Endothelial cell of umbilical vein (primary cell): ENCODE measurements at regions not wholly inside any gene's neighbourhood (a gene's known extent, or its start where the extent isn't known, plus 50 kb on each side); places are given as distances from the start of the nearest gene placed in this dataset.
A peak's percentile ranks its signal among the peaks of the same experiment; 100 is the strongest.

Experiments used
- BruUV-seq: library from RNA; stranded (reverse); fragments of 400-500 nt; replicated peaks from 2 replicates; lab custom pipeline; 2021; lab: Mats Ljungman, UMichigan
- CTCF ChIA-PET: fragments of 300-600, 350-600 bp; sonication (Branson Sonifier 250); formaldehyde crosslinking; loops from one replicate; lab custom pipeline; 2021; ENCODE audit warnings: antibody characterized with exemption, inconsistent platforms; lab: Charles Lee
- POLR2A ChIA-PET: fragments of 300-600, 350-600 bp; sonication (Branson Sonifier 250); formaldehyde crosslinking; loops from one replicate; lab custom pipeline; 2021; ENCODE audit warnings: antibody characterized with exemption, inconsistent platforms; lab: Charles Lee
- DNase-seq: peaks from one replicate; pipeline ENCODE4 v3.0.0-alpha.2; 2011; ENCODE audit warnings: low read depth, low spot score
- FAIRE-seq: peaks from 2 replicates; lab custom pipeline; 2011; peaks lifted over from hg19 to GRCh38; lab: Jason Lieb, UNC
- H2AFZ ChIP-seq: 2 replicates; pipeline ENCODE4 v1.6.0; 2012; ENCODE audit warnings: low read depth, low read length, control low read depth, inconsistent platforms
- H3K27ac ChIP-seq: 2 replicates; pipeline ENCODE4 v1.5.1; 2011; ENCODE audit warnings: low read depth, mild to moderate bottlenecking, control low read depth, low read length, moderate library complexity; ENCODE audit not compliant: insufficient read depth
- H3K27me3 ChIP-seq, 2 experiments: 2 replicates each; pipeline versions ENCODE4 v1.6.0 to v1.6.1; 2011; ENCODE audit warnings: low read length in 2 of 2, mixed read lengths in 1 of 2; ENCODE audit not compliant: control insufficient read depth in 2 of 2, insufficient read depth in 2 of 2
- H3K36me3 ChIP-seq, 2 experiments: 2 replicates in 1 of 2; 3 replicates in 1 of 2; pipeline ENCODE4 v1.5.1; 2011; ENCODE audit warnings: low read length in 2 of 2, mild to moderate bottlenecking in 1 of 2, moderate library complexity in 1 of 2; ENCODE audit not compliant: control insufficient read depth in 2 of 2, insufficient read depth in 2 of 2; ENCODE audit errors: extremely low read depth in 1 of 2
- H3K4me1 ChIP-seq: 3 replicates; pipeline ENCODE4 v1.5.1; 2011; ENCODE audit warnings: mild to moderate bottlenecking, low read length; ENCODE audit not compliant: control insufficient read depth, insufficient read depth; ENCODE audit errors: extremely low read depth
- H3K4me2 ChIP-seq: 2 replicates; pipeline ENCODE4 v1.6.1; 2011; ENCODE audit warnings: low read length, control low read depth, mixed read lengths; ENCODE audit not compliant: insufficient read depth
- H3K4me3 ChIP-seq, 3 experiments: fragments of 200-600 bp in 1 of 3; sonication (generic), shearing (Covaris generic) in 1 of 3; replicated peaks in 1 of 3; 2 replicates each; pipeline ENCODE4 v1.5.1; 2011 to 2016; ENCODE audit warnings: control low read depth in 3 of 3, low read length in 3 of 3, mild to moderate bottlenecking in 2 of 3, inconsistent platforms in 1 of 3, low read depth in 1 of 3, moderate library complexity in 1 of 3; ENCODE audit not compliant: insufficient read depth in 1 of 3
- H3K79me2 ChIP-seq: 2 replicates; pipeline ENCODE4 v1.6.0; 2012; ENCODE audit warnings: low read length, inconsistent platforms; ENCODE audit not compliant: control insufficient read depth, insufficient read depth
- H3K9ac ChIP-seq: replicated peaks from 2 replicates; pipeline ENCODE3; 2011; ENCODE audit warnings: low read length, control low read depth; ENCODE audit not compliant: insufficient read depth; ENCODE audit errors: extremely low read depth
- H3K9me1 ChIP-seq: replicated peaks from 3 replicates; pipeline ENCODE4 v1.6.0; 2011; ENCODE audit warnings: mild to moderate bottlenecking, low read length; ENCODE audit not compliant: control insufficient read depth, insufficient read depth; ENCODE audit errors: extremely low read depth
- H3K9me3 ChIP-seq: replicated peaks from 2 replicates; pipeline ENCODE4 v1.5.1; 2012; ENCODE audit warnings: low read length, inconsistent platforms; ENCODE audit not compliant: control insufficient read depth, insufficient read depth
- H4K20me1 ChIP-seq: replicated peaks from 2 replicates; pipeline ENCODE3; 2011; ENCODE audit warnings: mild to moderate bottlenecking, low read length; ENCODE audit not compliant: control insufficient read depth, insufficient read depth; ENCODE audit errors: extremely low read depth
- CTCF ChIP-seq, 2 donors: IDR thresholded peaks; 1 replicate in 1 of 2; 2 replicates in 1 of 2; pipeline ENCODE4 v1.5.1; 2011; ENCODE audit warnings: low read length in 2 of 2, mild to moderate bottlenecking in 2 of 2, moderate library complexity in 2 of 2, control low read depth in 1 of 2, inconsistent platforms in 1 of 2, low read depth in 1 of 2; ENCODE audit not compliant: insufficient read depth in 1 of 2; ENCODE audit errors: extremely low read depth in 1 of 2
- EZH2 ChIP-seq: IDR thresholded peaks from 2 replicates; pipeline ENCODE4 v1.6.1; 2012; ENCODE audit warnings: borderline replicate concordance, low read depth, mild to moderate bottlenecking, moderate library complexity, low read length, inconsistent platforms; ENCODE audit not compliant: severe bottlenecking
- FOS ChIP-seq: IDR thresholded peaks from 2 replicates; pipeline ENCODE4 v1.6.1; 2011; ENCODE audit warnings: mild to moderate bottlenecking, low read length, moderate library complexity, borderline replicate concordance; ENCODE audit not compliant: insufficient read depth
- GATA2 ChIP-seq: IDR thresholded peaks from 2 replicates; pipeline ENCODE4 v1.7.0; 2011; ENCODE audit warnings: low read depth, mild to moderate bottlenecking, moderate library complexity, mixed read lengths, low read length; ENCODE audit not compliant: insufficient read length, insufficient read depth
- JUN ChIP-seq: IDR thresholded peaks from 2 replicates; pipeline ENCODE4 v1.6.1; 2011; ENCODE audit warnings: borderline replicate concordance, low read depth; ENCODE audit not compliant: insufficient read length, insufficient read depth
- MAX ChIP-seq: IDR thresholded peaks from 2 replicates; pipeline ENCODE4 v1.6.1; 2011; ENCODE audit not compliant: insufficient read depth, insufficient read length
- MYC ChIP-seq: IDR thresholded peaks from one replicate; pipeline ENCODE4 v1.6.1; 2011; ENCODE audit warnings: mild to moderate bottlenecking, low read depth, low read length
- POLR2AphosphoS5 ChIP-seq: IDR thresholded peaks from 2 replicates; pipeline ENCODE4 v1.6.1; 2012; ENCODE audit warnings: low read depth, mild to moderate bottlenecking, control low read depth, low read length, moderate library complexity; ENCODE audit not compliant: insufficient read depth
- dilution Hi-C: fragments of 300-500 bp; cut with MboI; formaldehyde crosslinking; loops from one replicate; pipeline ENCODE4 v1.15.0; 2019; ENCODE audit warnings: low sequenced_read_pairs; ENCODE audit not compliant: extremely low pct_ligation_motif_present
- intact Hi-C: fragments of 100-400 bp; cut with micrococcal nuclease; formaldehyde crosslinking; loops from one replicate; pipeline ENCODE4 v1.10.0; 2022

DNA sequence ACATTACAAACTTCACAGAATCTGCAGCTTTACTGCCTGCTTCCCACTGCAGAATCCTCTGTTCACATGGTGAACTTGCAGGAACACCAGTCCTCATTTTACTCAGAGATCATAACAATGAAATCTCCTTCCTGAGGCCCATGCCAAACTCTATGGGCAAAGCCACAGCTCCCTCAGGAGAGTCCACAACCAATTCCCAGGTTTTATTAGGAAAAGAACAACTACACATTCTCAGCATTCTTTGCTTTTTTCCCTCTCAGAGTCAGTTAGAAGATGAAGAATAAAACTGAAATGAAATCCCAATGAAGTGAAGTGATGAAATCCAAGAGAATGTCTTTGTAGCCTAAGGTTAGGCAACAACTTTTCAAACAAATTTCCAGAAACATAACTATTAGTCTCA is 233.7 kb downstream of the DSEL start:
- no peaks in the 10 kb centered on the region for H4K20me1 ChIP-seq
- no peaks in the 10 kb centered on the region for H3K4me1 ChIP-seq
- H3K9me1 ChIP-seq, result no peaks in the 10 kb centered on the region
- dilution Hi-C loops, result no loop called here
- BruUV-seq, result no TSS peak
- H3K27ac ChIP-seq, result no peak overlapping the region
- H3K4me2 ChIP-seq, result no peak overlapping the region
- DNase-seq (peak; percentile 33), FAIRE-seq (no peak)
- intact Hi-C loops, result no loop called here
- H3K79me2 ChIP-seq, result no peaks in the 10 kb centered on the region
- H3K27me3 ChIP-seq, result no peaks in the 10 kb centered on the region
- no peak overlapping the region for H3K9ac ChIP-seq
- no peak overlapping the region for H3K4me3 ChIP-seq
- no peaks in the 10 kb centered on the region for H3K9me3 ChIP-seq
- H2AFZ ChIP-seq, result no peak overlapping the region
- CTCF ChIA-PET, result no interaction called here
- POLR2A ChIA-PET, result no interaction called here
- H3K36me3 ChIP-seq, result no peaks in the 10 kb centered on the region
- no peak for TF ChIP-seq POLR2AphosphoS5
- no peak for TF ChIP-seq MYC
- no peak for TF ChIP-seq EZH2
- TF ChIP-seq JUN, result no peak
- TF ChIP-seq FOS, result no peak
- TF ChIP-seq MAX, result no peak
- no peak for TF ChIP-seq CTCF (IDR thresholded peaks at IDR 0.05; ENCODE audit: extremely low read depth in 1 of 2, insufficient read depth in 1 of 2, low read depth in 1 of 2, low read length in 2 of 2)
- TF ChIP-seq GATA2, result no peak
